Omental fat pad (tissue), 3 donors: ENCODE measurements at regions not wholly inside any gene's neighbourhood (a gene's known extent, or its start where the extent isn't known, plus 50 kb on each side); places are given as distances from the start of the nearest gene placed in this dataset.

Experiments used
- ATAC-seq: fragments of 150-250 bp; one replicate; pipeline ENCODE4 v1.9.1; 2016; ENCODE audit warnings: mild to moderate bottlenecking, moderate library complexity; ENCODE audit not compliant: low FRiP score
- DNase-seq: peaks from one replicate; pipeline ENCODE4 v3.0.0-alpha.2; 2019; ENCODE audit warnings: low spot score
- TF ChIP-seq, protein P1 (sequence below), 3 donors: fragments of 450-650 bp; IDR thresholded peaks; one replicate each; pipeline ENCODE4 v1.5.1; 2016 to 2017; ENCODE audit warnings: antibody characterized with exemption in 3 of 3, mild to moderate bottlenecking in 3 of 3, moderate library complexity in 2 of 3

DNA sequence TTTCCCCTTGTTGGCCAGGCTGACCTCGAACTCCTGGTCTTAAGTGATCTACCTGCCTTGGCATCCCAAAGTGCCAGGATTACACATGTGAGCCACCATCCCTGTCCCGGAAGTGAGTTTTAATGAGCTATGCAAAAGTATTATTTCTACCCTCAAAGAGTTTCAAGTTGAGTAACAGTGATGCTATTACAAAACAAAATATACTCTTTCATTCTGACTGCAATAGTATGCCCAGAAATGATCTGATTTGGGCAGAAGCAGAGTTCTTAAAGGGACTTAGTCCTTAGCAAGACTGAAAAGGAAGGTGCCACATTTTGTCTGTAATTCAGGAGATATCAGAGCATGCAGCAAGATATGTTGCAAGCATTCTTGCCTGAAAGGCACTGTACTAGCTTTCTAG, 375.4 kb downstream of the NUF2 start:
- DNase-seq (no peak), ATAC-seq (no peak)
- TF ChIP-seq, protein P1, sequence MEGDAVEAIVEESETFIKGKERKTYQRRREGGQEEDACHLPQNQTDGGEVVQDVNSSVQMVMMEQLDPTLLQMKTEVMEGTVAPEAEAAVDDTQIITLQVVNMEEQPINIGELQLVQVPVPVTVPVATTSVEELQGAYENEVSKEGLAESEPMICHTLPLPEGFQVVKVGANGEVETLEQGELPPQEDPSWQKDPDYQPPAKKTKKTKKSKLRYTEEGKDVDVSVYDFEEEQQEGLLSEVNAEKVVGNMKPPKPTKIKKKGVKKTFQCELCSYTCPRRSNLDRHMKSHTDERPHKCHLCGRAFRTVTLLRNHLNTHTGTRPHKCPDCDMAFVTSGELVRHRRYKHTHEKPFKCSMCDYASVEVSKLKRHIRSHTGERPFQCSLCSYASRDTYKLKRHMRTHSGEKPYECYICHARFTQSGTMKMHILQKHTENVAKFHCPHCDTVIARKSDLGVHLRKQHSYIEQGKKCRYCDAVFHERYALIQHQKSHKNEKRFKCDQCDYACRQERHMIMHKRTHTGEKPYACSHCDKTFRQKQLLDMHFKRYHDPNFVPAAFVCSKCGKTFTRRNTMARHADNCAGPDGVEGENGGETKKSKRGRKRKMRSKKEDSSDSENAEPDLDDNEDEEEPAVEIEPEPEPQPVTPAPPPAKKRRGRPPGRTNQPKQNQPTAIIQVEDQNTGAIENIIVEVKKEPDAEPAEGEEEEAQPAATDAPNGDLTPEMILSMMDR (IDR thresholded peaks at IDR 0.05) = no peak

DNA sequence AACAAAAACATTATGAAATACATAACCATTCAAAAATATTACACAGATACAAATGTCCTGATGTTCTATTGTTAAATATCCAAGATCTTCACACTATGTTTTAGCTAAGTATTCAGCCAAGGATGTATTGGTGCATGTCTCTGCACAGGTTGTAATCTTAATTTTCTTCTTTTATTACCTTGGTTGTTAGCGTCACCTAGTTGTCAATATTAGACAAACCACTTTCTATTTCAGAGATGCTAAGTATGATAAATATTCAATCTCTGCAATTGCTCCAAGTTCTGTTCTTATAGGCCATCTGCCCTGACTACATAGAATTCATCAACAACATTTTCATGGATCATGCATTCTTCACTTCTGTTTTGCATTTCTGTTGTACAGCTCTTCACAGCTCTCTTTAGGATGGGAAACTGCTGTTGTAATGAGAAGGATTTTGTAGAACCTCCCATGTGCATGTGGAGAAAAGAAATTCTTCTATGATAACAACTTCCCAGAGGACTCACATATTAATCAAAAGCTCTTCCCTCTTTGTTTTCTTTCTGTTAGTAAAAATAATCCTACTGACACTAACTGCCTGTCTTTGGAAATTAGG, 380.1 kb downstream of the NUF2 start:
- no peak for ATAC-seq
- TF ChIP-seq, protein P1 (IDR thresholded peaks at IDR 0.05) = no peak
- no peak for DNase-seq

DNA sequence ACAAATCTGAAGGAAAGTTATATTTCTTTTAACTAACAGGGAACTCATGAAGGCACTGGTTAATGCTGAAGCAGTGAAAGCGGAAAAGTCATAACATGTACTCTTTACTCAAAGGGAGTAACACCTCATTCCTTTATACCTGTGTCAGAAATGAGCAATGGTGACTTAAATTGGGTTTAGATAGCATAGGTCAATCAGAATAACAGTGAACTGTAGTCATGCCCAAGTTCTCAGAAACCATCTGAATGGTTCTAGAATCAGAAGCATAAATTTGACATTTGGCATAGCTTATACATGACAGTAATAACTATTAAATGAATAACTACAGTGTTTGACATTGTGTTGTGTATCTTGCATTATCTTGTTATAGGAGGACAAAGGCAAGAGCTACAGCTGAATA, 382.0 kb downstream of the NUF2 start:
- DNase-seq (no peak), ATAC-seq (no peak)
- TF ChIP-seq, protein P1 (IDR thresholded peaks at IDR 0.05) = no peak

DNA sequence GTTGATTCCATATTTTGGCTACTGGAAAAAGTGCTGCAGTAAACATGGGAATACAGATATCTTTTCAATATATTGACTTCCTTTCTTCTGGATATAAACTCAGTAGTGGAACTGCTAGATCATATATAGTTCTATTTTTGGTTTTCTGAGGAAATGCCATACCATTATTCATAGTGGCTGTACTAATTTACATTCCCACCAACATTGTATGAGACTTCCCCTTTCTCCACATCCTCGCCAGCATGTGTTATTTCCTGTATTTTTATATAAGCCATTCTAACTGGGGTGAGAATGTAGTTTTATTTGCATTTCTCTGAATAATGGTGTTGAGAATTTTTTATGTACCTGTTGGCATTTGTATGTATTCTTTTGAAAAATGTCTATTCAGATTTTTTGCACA, 385.2 kb downstream of the NUF2 start:
- TF ChIP-seq, protein P1 (IDR thresholded peaks at IDR 0.05) = no peak
- DNase-seq = no peak

DNA sequence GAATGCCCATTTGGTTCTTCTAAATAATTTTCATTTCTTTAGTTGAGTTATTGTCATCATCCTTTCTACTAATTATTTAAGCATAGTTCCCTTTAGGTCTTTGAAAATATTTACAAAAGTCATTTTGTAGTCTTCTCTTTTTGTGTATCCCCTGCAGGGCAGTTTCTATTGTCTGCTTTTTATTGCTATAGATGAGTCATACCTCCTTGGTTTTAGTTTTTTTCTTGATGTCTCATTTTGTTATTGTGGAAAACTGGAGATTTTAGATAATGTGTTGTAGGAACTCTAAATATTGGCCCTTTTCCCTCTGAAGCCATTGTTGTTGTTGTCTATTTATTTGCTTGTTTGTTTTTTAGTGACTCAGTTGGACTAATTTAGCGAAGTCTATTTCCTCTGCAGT, 387.9 kb downstream of the NUF2 start:
- TF ChIP-seq, protein P1 (IDR thresholded peaks at IDR 0.05) = no peak
- DNase-seq = no peak
- ATAC-seq = no peak

More for the DNA sequence above, 385.2 kb downstream of the NUF2 start:
- ATAC-seq = no peak

DNA sequence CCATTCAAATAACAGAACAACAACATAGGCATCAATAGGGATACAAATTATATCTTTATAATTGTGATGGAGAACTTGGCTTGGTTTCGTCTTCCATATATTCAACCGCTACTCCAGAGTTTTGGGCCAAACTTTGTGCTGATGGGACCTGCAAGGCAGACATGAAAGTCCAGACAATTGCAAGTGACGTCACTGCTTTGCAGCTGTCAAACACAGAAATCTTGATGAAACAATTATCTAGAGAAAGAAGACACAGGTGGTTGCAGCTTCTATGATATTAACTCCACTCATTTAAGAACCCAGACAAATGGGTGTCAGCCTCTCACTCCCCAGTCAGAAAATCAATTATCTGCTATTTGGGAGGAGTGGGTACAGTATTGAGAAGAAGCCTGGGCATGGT, 390.6 kb downstream of the NUF2 start:
- no peak for ATAC-seq
- no peak for DNase-seq
- TF ChIP-seq, protein P1 (IDR thresholded peaks at IDR 0.05) = no peak

DNA sequence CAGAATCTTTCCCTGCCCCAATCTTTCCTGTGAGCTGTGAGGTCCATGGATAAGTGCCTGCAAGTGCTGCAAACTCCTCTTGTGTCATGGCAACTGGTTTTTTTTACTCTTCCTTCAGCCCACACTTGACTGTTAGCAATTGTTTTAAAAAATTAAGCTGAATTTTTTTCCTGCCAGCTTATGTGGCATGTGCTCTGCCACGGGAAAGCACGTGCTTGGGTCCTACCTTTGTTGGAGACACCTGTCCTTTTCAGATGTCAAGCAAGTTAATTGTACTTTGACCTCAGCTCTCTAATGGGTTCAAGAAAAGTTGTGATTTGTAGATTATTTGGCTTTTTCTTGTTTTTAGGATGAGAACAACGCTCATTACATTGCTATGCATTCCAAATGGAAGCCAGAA, 398.5 kb downstream of the NUF2 start:
- ATAC-seq = no peak
- TF ChIP-seq, protein P1 (IDR thresholded peaks at IDR 0.05) = no peak
- no peak for DNase-seq
